Psoas muscle (tissue), 7 donors: ENCODE measurements at regions not wholly inside any gene's neighbourhood (a gene's known extent, or its start where the extent isn't known, plus 50 kb on each side); places are given as distances from the start of the nearest gene placed in this dataset.

ENCODE experiments used
- ATAC-seq, 4 donors: fragments of 200-7000 bp; cut with Tn5 transposase; one replicate each; pipeline ENCODE4 v1.9.1; 2020; ENCODE audit warnings: moderate library complexity in 3 of 4, mild to moderate bottlenecking in 2 of 4
- DNase-seq, 2 donors: peaks; one replicate each; pipeline ENCODE4 v3.0.0-alpha.2; 2020
- H3K27ac ChIP-seq: fragments of 200-600 bp; one replicate; pipeline ENCODE4 v1.8.0; 2022
- H3K27me3 ChIP-seq, 3 donors: fragments of 200-600 bp in 1 of 3; one replicate each; pipeline versions ENCODE4 v1.6.1 to v1.8.0; 2013 to 2022; ENCODE audit warnings: low read length in 2 of 3, mild to moderate bottlenecking in 2 of 3, moderate library complexity in 1 of 3; ENCODE audit not compliant: insufficient read depth in 3 of 3
- H3K36me3 ChIP-seq, 2 donors: fragments of 200-600 bp in 1 of 2; one replicate each; pipeline versions ENCODE4 v1.6.1 to v1.8.0; 2013 to 2022; ENCODE audit warnings: low read depth in 1 of 2, mild to moderate bottlenecking in 1 of 2, moderate library complexity in 1 of 2; ENCODE audit not compliant: insufficient read depth in 1 of 2
- H3K4me1 ChIP-seq: fragments of 200-600 bp; one replicate; pipeline ENCODE4 v1.8.0; 2022
- H3K4me3 ChIP-seq: fragments of 200-600 bp; one replicate; pipeline ENCODE4 v1.8.0; 2022; ENCODE audit warnings: mild to moderate bottlenecking
- H3K9me3 ChIP-seq: fragments of 200-600 bp; one replicate; pipeline ENCODE4 v1.8.0; 2022
- WGBS, 3 donors: extraction: QIAGEN DNeasy Blood & Tissue Kit; methylation state at CpG; one replicate each; pipeline versions ENCODE4 v1.1.6 to v1.1.7; 2013; 5-methylcytosine and 5-hydroxymethylcytosine counted together
- intact Hi-C, 2 donors: fragments of 100-400 bp; cut with DNase I; formaldehyde crosslinking; loops; one replicate each; pipeline versions ENCODE4 v1.11.0 to v1.14.2; 2022
- TF ChIP-seq, protein P1 (sequence below): fragments of 200-600 bp; IDR thresholded peaks from one replicate; pipeline ENCODE4 v1.8.0; 2022; ENCODE audit warnings: antibody characterized with exemption
- donor health status: healthy with polysubstance abuse.
- donor health status: DM: no; HTN: no; CAD: no; lungs with moderate emphysema.
- donor health status: Bipolar disorder and iron deficiency.
- donor health status: healthy.
- donor health status: DM: yes; HTN: yes; CAD: no.
- donor health status: DM: no; HTN: no; CAD: no.
- donor health status: DM: yes; HTN: yes; CAD: no.

DNA sequence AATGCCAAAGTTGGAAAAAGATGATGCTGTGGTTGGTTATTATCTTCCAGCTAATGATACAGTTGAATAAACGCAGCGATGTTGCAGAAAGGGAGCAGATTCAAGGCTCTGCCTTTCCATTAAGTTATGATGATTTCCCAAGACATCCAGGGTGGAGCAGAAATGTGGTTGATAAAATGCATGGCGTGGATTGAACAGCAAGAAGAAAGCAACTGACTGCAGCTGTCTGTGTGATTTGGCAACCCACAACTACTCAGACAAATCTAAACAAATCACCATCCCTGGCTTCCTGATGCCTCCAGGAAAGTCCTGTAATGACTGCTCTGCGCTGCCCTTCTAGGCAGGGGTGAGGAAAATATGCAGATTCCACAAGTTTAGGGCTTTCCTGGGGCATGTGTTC is 166.3 kb downstream of the NRP2 start:
- H3K9me3 ChIP-seq = no peaks in the 10 kb centered on the region
- H3K36me3 ChIP-seq = no peaks in the 10 kb centered on the region
- no peak overlapping the region for H3K4me3 ChIP-seq
- DNase-seq = no peak
- no peaks in the 10 kb centered on the region for H3K4me1 ChIP-seq
- TF ChIP-seq, protein P1, sequence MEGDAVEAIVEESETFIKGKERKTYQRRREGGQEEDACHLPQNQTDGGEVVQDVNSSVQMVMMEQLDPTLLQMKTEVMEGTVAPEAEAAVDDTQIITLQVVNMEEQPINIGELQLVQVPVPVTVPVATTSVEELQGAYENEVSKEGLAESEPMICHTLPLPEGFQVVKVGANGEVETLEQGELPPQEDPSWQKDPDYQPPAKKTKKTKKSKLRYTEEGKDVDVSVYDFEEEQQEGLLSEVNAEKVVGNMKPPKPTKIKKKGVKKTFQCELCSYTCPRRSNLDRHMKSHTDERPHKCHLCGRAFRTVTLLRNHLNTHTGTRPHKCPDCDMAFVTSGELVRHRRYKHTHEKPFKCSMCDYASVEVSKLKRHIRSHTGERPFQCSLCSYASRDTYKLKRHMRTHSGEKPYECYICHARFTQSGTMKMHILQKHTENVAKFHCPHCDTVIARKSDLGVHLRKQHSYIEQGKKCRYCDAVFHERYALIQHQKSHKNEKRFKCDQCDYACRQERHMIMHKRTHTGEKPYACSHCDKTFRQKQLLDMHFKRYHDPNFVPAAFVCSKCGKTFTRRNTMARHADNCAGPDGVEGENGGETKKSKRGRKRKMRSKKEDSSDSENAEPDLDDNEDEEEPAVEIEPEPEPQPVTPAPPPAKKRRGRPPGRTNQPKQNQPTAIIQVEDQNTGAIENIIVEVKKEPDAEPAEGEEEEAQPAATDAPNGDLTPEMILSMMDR = no peak
- H3K27me3 ChIP-seq = no peaks in the 10 kb centered on the region
- intact Hi-C loops = no loop called here
- 21 to 31% (median 28%) methylated on average over 4 of the region's 4 CpGs for WGBS, 3 donors
- ATAC-seq = no peak
- H3K27ac ChIP-seq = no peak overlapping the region
